HG03103 (cell line): ENCODE measurements at regions not wholly inside any gene's neighbourhood (a gene's known extent, or its start where the extent isn't known, plus 50 kb on each side); places are given as distances from the start of the nearest gene placed in this dataset.
"Not testable (repeated sequence)": the region's sequence is repeated elsewhere in the genome, so short reads cannot be mapped to it uniquely, and the experiment has no call there.

Experiments
- ATAC-seq: cut with Tn5 transposase; IDR thresholded peaks from one replicate; pipeline ENCODE4 v1.9.1; 2021; ENCODE audit warnings: low read depth; ENCODE audit not compliant: unreplicated experiment

DNA sequence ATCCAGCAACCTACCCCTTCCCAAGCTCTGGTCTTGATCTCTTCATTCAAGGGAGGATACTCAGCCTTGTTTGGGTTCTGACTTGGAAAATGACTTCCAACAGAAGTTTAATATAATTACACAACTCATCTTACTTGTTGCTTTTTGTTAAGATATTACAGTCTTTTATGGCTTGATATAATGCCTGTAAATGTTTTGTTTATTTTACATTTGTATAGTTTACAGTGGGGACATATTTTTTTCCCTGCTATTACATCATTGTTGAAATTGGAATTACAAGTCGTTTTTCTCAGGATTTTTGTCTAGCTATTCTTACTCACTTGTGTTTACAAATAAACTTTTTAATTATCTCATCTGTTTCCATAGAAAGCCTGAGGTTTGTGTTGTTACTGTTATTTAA, 436.0 kb downstream of the CNTNAP4 start:
- no peak for ATAC-seq

DNA sequence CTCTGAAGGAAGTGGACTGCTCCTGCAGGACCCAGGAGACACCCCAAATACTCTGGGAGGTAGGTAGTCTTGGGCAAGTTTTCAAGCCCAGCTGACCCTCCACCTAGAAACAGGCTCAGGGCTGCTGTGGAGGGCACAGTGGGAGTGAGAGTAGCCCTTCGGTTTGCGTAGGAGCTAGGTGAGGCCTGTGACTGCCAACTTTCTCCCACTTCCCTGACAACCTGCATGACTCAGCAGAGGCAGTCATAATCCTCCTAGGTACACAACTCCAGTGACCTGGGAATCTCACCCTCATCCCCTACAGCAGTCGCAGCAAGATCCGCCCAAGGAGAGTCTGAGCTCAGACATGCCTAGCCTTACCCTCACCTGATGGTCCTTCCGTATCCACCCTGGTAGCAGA, 439.1 kb downstream of the CNTNAP4 start:
- ATAC-seq, result not testable (repeated sequence)

DNA sequence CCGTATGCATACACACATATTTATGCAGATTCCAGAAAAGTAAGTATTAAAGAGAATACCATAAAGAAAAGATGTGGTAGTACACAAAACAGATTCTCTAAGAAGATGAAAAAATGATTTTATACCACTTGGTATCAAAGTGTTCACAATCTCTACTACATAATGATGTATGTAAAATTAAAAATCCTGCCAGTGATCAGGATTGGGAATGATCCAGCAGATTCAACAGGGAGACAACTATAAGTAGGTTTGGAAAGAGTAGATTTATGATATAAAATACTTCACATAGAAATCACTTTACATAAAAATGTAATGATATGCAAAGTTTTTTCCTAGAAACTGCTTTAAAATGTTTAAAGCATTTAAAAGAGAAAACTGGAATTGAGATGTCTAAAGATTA, 447.0 kb downstream of the CNTNAP4 start:
- no peak for ATAC-seq

DNA sequence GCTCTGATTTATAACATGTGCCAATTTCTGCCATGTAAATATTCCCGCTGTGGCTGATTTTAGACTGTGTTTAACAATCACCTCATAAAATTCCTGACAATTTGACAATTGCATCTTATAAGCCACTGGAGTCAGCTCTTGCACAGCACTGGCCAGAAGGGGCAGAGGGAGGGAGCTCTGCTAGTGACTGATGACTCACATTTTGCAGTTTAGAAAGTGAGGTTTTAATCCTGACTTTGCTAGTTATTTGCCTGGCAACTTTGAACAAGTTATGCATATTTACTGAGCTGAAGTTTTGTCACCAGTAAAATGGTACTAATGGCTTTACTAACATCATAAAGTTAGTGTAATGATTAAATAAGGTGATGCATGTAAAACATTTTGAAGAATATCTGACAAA, 452.3 kb downstream of the CNTNAP4 start:
- no peak for ATAC-seq

DNA sequence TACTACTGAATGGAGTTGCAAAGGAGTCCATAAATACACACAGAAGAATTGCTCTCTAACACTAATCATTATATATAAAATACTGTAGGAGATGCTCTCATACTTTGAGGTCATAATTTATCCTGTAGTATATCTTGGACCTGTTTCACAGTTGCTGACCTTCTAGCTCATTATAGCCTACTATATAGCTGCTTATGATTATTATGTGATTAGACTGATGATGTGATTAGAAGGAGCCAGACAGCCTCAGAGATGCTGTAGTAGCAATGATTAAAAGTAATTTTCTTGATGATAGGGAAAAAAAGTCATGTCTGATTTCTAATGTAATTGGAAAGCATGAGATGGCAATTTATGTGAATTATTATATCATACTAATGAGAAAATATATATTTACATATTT, 455.7 kb downstream of the CNTNAP4 start:
- ATAC-seq, result no peak

DNA sequence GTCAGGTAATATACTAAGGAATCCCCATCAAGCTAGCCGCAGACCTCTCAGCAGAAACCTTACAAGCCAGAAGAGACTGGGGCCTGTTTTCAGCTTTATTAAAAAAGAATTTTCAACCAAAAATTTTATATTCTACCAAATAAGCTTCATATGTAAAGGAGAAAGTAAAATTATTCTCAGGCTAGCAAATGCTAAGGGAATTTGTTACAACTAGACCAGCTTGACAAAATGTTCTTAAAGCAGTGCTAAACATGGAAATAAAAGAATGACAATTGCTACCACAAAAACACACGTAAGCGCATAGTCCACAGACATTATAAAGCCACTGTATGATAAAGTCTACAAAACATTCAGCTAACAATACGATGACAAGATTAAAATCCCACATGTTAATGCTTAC, 449.4 kb upstream of the MON1B start:
- ATAC-seq, result no peak

DNA sequence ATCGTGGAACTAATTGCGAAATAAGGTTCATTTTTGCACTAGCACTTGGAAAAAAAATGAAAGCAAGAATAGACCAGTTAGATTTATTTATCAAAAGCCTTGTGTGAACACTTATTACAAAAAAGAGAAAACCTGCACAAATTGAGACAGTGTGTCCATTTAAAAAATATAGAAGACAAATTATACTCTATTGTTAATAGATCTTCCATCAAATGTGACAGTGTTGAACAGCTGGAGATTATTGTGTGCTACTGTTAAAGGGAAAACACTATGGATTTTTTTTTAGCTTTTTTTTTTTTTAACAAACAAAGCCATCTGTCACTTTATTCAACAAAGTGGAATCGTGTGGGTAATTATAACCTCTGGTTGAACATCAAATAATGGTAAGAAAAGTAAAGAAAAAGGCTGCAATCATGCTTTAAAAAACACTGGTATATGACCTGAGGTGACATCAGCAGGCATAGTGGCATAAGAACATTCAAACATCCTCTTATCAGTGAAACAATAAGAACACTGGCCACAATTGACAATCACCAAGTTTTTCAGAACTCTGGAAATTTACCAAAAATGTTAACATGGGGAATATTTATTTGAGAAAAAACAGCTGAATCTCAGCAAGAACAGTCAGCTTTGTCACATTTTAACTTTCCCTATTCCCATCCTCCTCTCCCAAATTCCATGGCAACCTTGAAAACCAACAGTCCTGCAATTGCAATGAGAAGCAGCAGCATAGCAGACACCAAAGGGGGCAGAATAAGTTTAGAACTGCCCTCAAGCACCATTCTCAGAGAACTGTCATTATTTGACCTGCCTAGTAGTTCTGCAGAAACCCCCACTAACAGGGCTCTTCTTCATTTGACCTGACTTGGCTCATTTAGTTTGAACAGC, 442.3 kb upstream of the MON1B start:
- no peak for ATAC-seq

DNA sequence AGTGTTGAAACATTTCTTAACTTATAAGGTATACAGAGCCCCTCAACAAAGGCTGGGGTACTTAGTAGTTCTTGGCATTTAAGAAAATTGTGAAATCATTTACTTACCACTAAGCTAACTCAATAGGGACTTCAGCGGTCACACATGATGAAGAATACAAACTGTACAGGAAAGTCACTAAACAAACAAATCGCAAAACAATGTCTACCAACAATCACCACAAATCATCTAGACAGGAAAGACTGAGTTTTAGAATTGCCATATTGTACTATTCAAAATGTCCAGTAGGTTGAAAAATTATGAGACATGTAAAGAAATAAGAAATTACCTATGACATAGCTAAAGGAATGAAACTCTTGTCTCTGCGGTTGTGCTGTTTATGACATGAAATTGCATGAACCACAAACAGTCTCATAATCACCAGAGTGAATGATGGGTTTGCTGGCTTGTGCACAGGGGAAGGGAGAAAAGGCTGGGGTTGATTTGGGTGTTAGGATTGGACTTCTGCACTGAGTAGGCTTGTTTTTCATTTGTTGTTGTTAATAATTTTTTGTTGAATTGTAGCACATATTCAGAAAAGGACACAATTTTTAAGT, 441.1 kb upstream of the MON1B start:
- ATAC-seq, result no peak

DNA sequence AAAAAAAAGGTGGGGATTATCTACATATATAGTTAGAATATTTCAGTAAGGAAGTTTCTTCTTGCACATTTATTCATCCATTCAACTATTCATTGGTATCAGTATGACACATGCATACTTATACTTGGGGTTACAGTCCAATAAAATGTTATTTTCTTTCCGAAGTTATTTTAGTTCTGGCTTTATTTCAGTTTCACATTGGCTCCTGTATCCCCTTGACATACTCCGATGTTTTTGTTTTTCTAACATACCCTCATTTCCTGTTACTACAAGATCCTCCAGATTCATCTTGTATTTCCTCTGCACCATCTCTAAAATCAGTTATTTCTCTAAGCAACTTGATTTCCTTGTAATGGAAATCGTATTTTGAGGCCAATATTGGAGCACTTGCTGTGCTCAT, 435.5 kb upstream of the MON1B start:
- ATAC-seq, result no peak

DNA sequence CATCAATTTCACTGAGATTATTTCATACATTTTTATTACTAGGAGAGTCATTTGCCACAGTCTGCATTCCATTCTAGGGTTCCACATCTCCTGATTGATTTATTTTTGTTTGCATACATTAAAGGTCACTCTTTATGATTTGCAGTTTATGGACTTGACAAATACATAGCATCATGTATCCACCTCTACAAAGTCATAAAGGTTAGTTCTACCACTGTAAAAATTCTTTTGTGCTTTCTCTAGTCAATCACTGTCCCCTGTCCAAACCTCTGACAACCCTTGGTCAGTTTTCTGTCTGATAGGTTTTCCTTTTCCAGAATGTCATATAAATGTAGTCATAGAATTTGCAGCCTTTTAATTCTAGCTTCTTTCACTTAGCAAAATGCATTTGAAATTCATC, 434.6 kb upstream of the MON1B start:
- ATAC-seq, result no peak

DNA sequence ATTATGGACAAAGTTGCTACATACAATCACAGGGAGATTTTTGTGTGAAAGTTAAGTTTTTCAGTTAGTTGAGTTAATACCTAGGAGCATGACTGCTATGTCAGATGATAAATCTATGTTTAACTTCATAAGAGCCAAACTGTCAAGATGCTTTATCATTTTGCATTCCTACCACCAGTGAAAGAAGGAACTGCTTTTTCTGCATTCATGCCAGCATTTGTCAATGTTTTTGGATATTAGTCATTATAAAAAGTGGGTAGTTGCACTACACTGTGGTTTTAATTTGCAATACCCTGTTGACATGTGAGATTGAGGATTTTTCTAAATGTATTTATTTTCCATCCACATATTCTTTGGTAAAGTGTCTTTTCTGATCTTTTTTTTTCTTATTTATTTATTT, 434.0 kb upstream of the MON1B start:
- ATAC-seq, result no peak

DNA sequence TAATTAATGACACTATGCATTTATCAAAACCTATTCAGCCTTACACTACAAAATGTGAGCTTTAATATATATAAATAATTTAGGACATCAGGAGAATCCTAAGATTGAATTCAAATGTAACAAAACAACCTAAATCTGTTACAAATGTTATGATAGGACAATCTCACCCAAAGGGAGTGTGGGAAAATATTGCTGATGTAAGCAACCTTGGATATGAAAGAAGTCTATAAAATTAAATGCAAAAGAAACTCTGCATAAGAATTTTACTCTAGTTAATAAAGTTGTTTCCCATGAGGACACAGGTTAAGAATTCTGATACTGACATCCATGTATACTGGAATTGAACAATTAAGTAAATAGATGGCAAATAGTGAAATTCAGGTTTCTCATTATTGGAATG, 424.5 kb upstream of the MON1B start:
- ATAC-seq, result no peak

DNA sequence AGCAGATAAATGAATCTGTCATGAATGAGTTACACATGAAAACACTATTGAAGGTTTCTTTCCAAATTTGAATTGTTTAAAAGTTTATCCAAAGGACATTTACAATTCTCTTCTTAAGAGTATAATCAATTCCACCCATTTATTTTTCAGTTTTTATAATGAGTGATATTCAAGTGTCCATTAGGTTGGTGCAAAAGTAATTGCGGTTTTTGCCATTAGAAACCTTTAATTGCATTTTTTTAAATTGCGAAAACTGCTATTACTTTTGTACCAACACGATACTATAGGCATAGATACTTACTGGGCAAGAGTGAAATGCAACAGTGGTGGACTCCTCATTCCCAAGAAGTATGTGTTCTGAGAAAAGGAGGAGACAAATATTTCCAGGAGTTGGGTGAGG, 422.7 kb upstream of the MON1B start:
- ATAC-seq, result no peak

DNA sequence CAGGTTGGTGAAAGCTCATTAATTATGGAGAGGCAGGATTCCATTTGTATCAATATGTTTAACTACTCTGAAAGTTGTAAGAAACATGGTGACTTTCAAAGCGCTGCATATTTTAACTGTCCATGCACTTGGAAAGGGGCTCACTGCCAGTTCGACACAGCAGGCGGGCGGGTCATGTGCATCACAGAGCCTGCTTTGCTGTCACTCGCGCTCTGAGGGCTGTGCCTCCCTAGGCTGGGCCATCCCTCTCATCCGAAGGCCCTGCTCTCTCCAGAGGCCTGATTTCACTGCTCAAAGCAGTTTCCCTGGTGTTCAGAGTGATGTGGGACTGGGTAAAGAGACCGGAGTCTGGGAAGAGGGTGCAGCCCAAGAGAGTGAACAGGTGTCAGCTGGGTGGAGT, 422.0 kb upstream of the MON1B start:
- ATAC-seq, result no peak

DNA sequence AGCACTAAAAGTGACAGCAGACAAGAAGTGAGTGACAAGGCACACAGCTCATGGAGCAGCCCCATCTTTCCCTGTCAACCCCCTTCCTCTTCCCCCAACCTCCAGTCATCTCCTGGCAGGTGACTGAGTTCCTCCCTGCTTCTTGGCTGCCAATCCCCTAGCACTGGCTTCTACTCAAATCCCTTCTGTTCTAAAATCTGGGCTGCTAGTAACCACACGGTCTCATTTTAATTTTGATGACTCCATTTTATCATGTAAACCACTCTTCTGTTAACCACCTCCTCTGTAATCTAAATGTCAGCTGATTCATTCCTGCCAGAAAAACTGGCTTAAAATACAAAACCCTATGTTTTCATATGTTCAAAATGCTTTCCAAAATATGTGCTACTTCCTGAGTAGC, 419.8 kb upstream of the MON1B start:
- no peak for ATAC-seq

DNA sequence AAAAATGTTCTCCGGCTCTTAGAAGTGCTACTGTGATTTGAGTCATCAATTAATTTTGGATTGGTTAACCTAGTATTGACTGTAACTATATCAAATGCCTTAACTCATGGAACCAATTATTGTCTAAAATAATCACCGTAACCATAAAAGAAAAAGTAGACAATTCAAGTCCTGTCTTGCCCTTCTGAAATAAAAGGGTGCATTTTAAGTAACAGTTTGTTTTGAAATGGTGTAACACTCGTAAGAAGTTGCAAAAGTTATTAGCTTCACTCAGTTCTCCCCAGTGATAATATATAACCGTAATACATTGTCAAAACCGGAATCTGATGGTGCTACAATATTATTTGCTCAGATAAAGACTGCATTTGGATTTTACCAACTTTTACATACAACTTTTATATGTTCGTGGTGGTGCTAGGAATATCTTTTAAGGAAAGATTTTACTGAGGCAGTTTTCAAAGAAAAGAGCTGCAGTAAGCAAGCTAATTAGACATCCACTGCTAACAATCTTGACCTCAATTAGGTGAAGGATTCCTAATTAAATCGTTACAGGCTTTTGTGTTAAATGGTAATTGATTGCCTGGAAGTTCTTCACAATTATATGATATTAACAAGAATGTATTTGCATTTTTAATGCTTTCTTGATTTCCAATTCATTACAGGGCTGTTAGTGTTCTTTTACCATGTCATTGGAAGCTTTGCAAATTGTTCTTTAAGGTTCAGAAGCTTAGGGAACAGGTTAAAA, 413.1 kb upstream of the MON1B start:
- no peak for ATAC-seq

DNA sequence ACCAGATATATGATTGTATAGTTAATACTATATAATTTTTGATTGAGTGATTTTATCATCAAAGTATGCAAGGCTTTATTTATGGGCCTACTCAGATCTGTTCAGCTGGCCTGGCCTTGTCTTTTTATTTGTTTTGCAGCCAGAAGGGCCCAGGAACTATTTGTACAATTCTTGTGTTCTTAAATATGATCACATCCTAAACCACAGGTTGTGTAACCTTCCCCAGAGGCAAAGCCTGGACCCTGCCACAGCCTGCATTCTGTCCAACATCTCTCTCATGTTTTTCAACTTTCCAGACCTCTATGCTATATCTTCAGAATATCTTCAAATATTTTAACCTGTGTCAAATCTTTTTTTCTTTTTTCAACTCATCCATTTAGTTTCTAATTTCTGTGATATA, 410.4 kb upstream of the MON1B start:
- ATAC-seq, result no peak

DNA sequence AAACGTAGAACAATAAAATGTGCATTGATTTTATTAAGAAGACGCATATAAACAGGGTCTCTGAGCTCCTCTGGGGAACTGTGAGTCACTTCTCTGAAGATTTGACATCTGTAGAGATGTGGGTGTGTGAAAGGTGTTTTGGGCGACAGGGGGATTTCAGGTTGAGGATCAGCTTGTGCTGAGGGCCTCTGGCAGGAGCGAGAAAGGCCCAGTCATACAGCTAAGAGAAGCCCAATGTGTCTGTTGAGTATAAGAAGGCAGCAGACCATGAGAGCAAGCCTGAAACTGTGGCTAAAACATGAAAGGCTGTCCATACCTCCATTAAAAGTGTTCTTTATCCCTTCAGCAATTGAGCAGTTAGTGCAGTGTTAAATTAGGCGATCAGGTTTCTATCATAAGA, 406.5 kb upstream of the MON1B start:
- ATAC-seq, result no peak

DNA sequence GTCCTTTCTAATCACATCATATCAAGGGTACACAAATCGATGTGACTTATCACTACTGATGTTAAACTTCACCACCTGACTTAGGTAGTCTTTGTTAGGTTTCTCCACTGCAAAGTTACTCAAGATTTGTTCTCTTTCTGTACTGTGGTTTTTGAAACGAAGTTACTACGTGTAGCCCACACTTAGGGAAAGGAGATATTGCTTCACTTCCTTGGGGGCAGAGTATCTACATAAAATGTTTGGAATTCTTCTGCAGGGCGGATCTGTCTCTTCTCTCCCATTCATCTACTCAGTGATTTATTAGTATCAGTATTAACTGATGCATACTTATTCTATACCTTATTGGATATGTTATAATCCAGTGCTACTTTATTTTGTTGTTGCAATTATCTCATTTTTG, 403.6 kb upstream of the MON1B start:
- no peak for ATAC-seq

DNA sequence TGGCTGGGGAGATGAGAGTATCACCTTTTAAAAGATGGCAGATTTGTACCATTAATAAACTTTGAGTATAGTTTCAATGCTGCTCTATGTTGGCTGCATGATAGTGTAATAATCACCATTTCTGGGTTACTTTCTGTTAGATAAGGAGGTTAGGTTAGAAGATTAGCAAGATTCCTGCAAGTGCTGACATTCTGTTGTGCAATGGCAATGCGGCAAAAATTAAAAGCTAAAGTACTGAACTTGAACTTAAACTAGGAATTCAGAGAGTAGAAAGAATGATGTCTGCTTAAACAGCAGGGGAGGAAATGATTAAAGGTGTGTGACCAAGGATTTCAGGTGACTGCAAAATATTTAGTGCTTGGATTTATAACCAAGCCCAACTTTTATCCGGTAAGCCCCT, 399.8 kb upstream of the MON1B start:
- no peak for ATAC-seq

DNA sequence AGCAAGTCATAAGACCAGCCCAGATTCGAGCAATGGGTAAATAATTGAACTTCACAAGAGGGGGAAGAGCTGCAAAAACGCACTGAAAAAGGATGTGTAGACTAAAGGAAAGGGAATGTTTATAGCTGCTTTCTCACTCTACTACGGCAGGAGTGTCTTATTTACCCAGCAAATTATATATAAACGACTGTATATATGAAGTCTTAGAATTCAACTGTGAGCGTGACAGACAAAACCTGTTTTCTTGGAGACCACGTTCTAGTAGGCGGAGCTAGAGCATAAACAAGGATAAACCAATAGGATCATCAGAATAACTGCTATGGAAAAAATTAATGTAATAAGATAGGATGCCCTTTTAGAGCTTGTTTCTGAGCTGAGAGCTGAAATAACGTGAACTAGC, 394.6 kb upstream of the MON1B start:
- no peak for ATAC-seq

DNA sequence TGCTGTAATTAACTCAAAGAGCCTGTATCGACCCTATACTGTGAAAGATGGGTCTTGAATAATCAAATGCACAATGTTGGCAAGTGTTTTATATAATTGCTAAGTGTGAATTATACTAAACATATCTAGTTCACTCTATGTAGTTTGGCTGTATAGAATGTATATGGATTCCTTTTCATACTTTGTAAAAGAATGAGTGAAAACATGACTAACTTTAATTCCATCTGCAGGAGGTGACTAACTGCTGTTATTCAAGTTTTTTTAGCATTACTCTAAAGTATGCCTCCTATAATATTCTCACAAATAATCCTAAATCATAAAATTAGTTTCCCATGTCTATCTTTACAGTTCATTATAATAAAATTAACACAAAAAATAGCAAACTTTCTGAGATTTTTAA, 394.0 kb upstream of the MON1B start:
- ATAC-seq, result no peak
